NCI-H146 (cell line): ENCODE measurements at regions not wholly inside any gene's neighbourhood (a gene's known extent, or its start where the extent isn't known, plus 50 kb on each side); places are given as distances from the start of the nearest gene placed in this dataset.

Experiments used
- DNase-seq: peaks from one replicate; lab custom pipeline; 2025; lab: John Stamatoyannopoulos, UW

- no peak for DNase-seq
Measured at GRCh38 chr3:124600765-124601164, 129.5 kb upstream of the UMPS start.

GRCh38 chr3:124601190-124601589, 129.1 kb upstream of the UMPS start:
- DNase-seq = no peak

- no peak for DNase-seq
Measured at GRCh38 chr3:124602980-124603627, 127.1 kb upstream of the UMPS start.

- DNase-seq = no peak
Measured at GRCh38 chr3:124605781-124606579, 124.3 kb upstream of the UMPS start.

- no peak for DNase-seq
Measured at GRCh38 chr3:124607163-124607562, 123.1 kb upstream of the UMPS start.

GRCh38 chr3:124609402-124609801, 120.8 kb upstream of the UMPS start:
- no peak for DNase-seq

GRCh38 chr3:124610130-124610529, 120.1 kb upstream of the UMPS start:
- DNase-seq = no peak

- DNase-seq = no peak
Measured at GRCh38 chr3:124611520-124611919, 118.7 kb upstream of the UMPS start.

- no peak for DNase-seq
Measured at GRCh38 chr3:124615896-124616543, 114.2 kb upstream of the UMPS start.

GRCh38 chr3:124617177-124617576, 113.1 kb upstream of the UMPS start:
- no peak for DNase-seq

GRCh38 chr3:124619887-124620599, 110.2 kb upstream of the UMPS start:
- no peak for DNase-seq

GRCh38 chr3:124620600-124621063, 109.6 kb upstream of the UMPS start:
- no peak for DNase-seq

GRCh38 chr3:124621498-124621897, 108.8 kb upstream of the UMPS start:
- no peak for DNase-seq

- DNase-seq = no peak
Measured at GRCh38 chr3:124625074-124625473, 105.2 kb upstream of the UMPS start.

GRCh38 chr3:124627501-124627908, 102.7 kb upstream of the UMPS start:
- DNase-seq = no peak

- no peak for DNase-seq
Measured at GRCh38 chr3:124628863-124629262, 101.4 kb upstream of the UMPS start.

GRCh38 chr3:124629497-124629896, 100.8 kb upstream of the UMPS start:
- DNase-seq = no peak

- no peak for DNase-seq
Measured at GRCh38 chr3:124630960-124631359, 99.3 kb upstream of the UMPS start.

- DNase-seq = no peak
Measured at GRCh38 chr3:124631727-124632126, 98.5 kb upstream of the UMPS start.

- DNase-seq = no peak
Measured at GRCh38 chr3:124632566-124633140, 97.6 kb upstream of the UMPS start.

GRCh38 chr3:124633524-124633923, 96.7 kb upstream of the UMPS start:
- DNase-seq = no peak
